BE2C (cell line): ENCODE measurements at regions not wholly inside any gene's neighbourhood (a gene's known extent, or its start where the extent isn't known, plus 50 kb on each side); places are given as distances from the start of the nearest gene placed in this dataset.

ENCODE experiments used
- DNase-seq: peaks from one replicate; pipeline ENCODE4 v3.0.0-alpha.2; 2020
- H3K27me3 ChIP-seq: fragments of 250-450 bp; sonication (Bioruptor Pico); 2 replicates; pipeline ENCODE4 v1.5.1; 2020; ENCODE audit warnings: mild to moderate bottlenecking
- H3K36me3 ChIP-seq: fragments of 250-450 bp; sonication (Bioruptor Pico); 2 replicates; pipeline ENCODE4 v1.5.1; 2020; ENCODE audit warnings: mild to moderate bottlenecking
- H3K4me1 ChIP-seq: fragments of 250-450 bp; sonication (Bioruptor Pico); 2 replicates; pipeline ENCODE4 v1.5.1; 2020
- H3K4me3 ChIP-seq: 2 replicates; pipeline ENCODE4 v1.5.1; 2011; ENCODE audit warnings: low read depth, low read length
- H3K9me3 ChIP-seq: fragments of 250-450 bp; sonication (Bioruptor Pico); 2 replicates; pipeline ENCODE4 v1.5.1; 2020
- TF ChIP-seq, protein P1 (sequence below): IDR thresholded peaks from 2 replicates; pipeline ENCODE4 v1.5.1; 2012; ENCODE audit warnings: mild to moderate bottlenecking, low read depth, low read length

DNA sequence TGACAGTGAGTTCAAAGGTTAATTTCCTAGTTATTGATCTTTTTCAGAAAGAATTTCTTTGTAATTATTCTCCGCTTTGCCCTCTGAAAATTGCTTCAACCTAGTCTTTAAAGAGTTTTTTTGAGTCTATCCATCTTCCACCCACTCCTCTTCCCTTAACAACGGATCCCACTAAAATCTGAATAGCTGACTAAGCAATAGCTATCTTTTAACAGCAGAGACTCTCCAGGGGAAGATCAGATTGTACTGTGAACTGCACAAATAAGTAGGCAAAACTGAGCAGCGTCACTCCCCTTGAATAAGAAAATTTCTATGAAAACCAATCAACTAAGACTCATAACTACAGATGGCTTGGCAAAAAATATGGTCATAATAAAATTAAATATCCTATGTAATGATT lies 127.9 kb downstream of the TUSC7 start:
- Histone ChIP-seq H3K36me3 (no peaks in the 10 kb centered on the region), H3K4me1 (peaks cover 6% of the 10 kb centered on the region), H3K27me3 (no peaks in the 10 kb centered on the region), H3K4me3 (no peak overlapping the region), H3K9me3 (no peaks in the 10 kb centered on the region)
- no peak for DNase-seq
- TF ChIP-seq, protein P1, sequence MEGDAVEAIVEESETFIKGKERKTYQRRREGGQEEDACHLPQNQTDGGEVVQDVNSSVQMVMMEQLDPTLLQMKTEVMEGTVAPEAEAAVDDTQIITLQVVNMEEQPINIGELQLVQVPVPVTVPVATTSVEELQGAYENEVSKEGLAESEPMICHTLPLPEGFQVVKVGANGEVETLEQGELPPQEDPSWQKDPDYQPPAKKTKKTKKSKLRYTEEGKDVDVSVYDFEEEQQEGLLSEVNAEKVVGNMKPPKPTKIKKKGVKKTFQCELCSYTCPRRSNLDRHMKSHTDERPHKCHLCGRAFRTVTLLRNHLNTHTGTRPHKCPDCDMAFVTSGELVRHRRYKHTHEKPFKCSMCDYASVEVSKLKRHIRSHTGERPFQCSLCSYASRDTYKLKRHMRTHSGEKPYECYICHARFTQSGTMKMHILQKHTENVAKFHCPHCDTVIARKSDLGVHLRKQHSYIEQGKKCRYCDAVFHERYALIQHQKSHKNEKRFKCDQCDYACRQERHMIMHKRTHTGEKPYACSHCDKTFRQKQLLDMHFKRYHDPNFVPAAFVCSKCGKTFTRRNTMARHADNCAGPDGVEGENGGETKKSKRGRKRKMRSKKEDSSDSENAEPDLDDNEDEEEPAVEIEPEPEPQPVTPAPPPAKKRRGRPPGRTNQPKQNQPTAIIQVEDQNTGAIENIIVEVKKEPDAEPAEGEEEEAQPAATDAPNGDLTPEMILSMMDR = no peak

GRCh38 chr3:116841003-116841735 lies 131.6 kb downstream of the TUSC7 start:
- Histone ChIP-seq H3K27me3 (no peaks in the 10 kb centered on the region), H3K4me1 (no peaks in the 10 kb centered on the region; the same call in 1 of the 2 replicates), H3K36me3 (no peaks in the 10 kb centered on the region), H3K4me3 (no peak overlapping the region), H3K9me3 (no peaks in the 10 kb centered on the region)
- no peak for DNase-seq
- TF ChIP-seq, protein P1 = no peak

GRCh38 chr3:116842254-116842957 lies 132.8 kb downstream of the TUSC7 start:
- no peak for DNase-seq
- H3K4me3 ChIP-seq = no peak overlapping the region
- no peaks in the 10 kb centered on the region; the same call in 1 of the 2 replicates for H3K4me1 ChIP-seq
- H3K36me3 ChIP-seq = no peaks in the 10 kb centered on the region
- H3K9me3 ChIP-seq = no peaks in the 10 kb centered on the region
- TF ChIP-seq, protein P1 = no peak
- H3K27me3 ChIP-seq = no peaks in the 10 kb centered on the region

DNA sequence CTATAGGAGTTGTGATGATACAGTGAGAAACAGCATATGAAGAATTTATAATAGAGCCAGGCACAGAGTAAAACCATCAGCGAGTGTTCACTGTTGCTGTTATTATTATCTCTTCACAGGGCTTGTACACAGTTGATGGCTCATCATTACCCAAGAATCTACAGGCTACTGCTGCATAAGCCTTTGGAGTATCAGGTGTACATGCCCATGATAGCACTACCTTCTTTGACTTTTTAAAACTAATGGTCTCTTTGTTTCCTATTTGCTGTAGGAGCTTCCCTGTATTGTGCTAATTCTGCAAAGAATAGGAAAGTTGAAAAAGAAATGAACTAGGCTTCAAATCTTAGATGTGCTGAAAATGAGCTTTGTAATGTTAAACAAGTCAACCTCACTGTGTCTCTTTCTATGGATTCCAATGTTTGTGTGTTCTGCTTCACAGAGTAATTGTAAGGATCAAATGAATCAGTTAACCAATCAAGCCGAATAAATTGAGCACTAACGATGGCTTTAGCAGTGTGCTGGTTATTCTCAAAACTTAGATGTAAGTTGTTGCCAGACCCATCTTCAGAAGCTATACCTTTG lies 138.8 kb downstream of the TUSC7 start:
- Histone ChIP-seq H3K4me3 (no peak overlapping the region), H3K9me3 (no peaks in the 10 kb centered on the region), H3K27me3 (no peaks in the 10 kb centered on the region), H3K4me1 (no peaks in the 10 kb centered on the region), H3K36me3 (no peaks in the 10 kb centered on the region)
- DNase-seq = no peak
- TF ChIP-seq, protein P1 = no peak

DNA sequence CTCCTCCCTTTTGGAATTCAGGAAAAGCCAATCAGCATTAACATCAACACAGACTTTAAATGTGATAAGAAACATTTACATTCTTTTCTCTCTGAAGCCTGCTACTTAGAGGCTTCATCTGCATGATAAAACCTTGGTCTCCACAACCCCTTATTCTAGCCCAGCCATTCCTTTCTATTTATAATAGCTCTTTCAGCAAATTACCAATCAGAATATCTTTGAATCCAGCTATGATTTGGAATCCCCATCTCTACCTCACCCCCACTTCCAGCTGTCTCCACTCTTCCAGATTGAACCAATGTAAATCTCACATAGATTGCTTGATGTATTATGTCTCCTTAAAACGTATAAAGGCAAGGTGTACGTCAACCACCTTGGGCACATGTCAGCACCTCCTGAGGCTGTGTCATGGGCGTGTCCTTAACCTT lies 139.7 kb downstream of the TUSC7 start:
- no peaks in the 10 kb centered on the region for H3K36me3 ChIP-seq
- H3K4me1 ChIP-seq = no peaks in the 10 kb centered on the region
- H3K27me3 ChIP-seq = no peaks in the 10 kb centered on the region
- DNase-seq = no peak
- TF ChIP-seq, protein P1 = no peak
- H3K9me3 ChIP-seq = no peaks in the 10 kb centered on the region
- H3K4me3 ChIP-seq = no peak overlapping the region
